G401.6 (cell line): ENCODE measurements at regions not wholly inside any gene's neighbourhood (a gene's known extent, or its start where the extent isn't known, plus 50 kb on each side); places are given as distances from the start of the nearest gene placed in this dataset.

Experiments used
- FAIRE-seq: peaks from 2 replicates; lab custom pipeline; 2012; peaks lifted over from hg19 to GRCh38; lab: Jason Lieb, UNC

DNA sequence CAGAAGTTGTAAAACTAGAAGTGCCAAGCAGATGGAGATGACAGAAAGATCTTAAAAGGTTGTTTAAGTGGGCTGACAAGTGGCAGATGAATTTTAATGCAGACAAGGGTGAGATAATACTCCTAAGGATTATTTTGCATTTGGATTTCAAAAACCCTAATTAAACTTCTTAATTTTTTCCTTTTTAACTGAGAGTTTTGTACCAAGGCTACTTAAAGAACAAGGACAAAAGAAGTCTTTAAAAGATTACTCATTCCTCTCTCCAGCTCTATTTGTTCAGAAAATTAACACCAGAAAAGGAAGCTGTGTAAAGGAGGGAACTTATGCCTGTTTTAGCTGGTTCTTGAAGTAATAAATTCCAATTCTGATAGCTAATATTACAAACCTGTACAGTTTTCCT, 275.4 kb downstream of the ETNK1 start:
- no peak for FAIRE-seq

DNA sequence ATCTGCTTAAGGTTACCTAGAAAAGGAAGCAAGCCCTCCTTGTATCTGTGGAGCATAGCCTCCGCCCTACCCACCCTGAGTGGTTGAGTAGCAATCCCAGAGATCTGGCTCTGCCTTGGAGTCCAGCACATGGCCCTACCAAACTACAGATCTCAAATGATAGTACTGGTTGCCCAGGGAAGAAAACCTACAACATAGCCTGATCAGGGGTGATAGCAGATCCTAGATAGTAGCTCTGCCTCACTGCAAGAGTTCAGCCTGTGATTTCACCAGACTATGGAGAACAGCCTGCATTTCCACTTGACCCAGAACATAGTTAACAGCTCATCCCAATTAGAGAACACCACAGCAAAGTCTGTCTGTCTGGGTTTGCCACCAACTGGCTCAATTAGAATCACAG, 279.5 kb downstream of the ETNK1 start:
- FAIRE-seq: no peak

DNA sequence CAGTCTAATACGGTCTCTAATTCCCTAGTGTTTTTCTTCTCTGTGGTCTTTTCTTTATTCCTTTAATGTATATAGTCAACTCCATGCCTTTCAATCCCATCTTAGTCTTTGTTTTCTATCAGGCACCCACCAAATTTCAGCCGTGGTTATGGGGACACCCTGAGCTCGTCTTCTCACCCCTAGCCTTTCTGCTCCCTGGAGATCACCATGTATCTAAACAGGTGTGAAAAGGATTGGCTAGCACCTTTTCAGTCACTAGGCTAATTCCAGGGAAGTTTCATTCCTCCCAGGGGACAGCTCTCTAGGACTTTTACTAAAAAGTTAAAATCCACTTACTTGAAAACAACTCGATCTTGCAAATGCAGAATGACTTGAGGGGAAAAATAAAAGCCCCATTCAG, 291.3 kb downstream of the ETNK1 start:
- no peak for FAIRE-seq

DNA sequence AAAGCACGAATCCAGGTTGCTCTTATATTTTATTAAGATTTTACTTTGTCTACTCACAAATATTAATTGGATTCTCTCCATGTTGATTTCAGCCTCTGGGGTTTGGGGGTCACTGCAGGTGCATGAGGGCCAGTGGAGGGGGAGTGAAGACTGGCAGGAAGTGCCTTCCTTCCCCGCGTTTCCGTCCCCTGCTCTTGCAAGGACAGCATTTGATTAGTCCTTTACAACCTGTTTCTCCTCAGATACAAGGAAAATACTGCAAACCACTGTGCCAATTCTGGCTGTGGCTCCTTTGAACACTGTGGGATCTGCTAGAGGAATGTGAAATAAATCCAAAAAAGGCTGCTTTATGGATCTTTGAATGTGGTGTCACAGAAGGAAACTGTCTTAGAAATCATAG, 291.8 kb downstream of the ETNK1 start:
- FAIRE-seq: no peak

DNA sequence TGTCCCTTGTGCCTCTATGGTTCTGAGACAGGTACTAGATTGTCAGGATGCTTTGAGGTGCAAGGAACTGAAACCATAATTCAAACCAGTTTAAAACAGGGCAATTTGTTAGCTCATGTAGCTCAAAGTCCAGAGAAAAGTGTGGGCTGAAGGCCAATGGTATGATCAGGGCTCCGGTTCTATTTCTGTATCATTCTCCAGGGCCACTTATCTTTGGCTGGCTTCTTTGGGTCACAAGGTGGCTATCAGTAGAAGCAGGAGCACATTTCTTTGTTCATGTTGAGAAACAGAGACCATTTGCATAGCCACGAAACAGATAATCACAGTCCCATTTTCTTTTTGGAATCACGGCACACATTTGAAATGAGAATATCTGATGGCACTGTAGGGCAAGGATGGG, 294.9 kb downstream of the ETNK1 start:
- FAIRE-seq: no peak

DNA sequence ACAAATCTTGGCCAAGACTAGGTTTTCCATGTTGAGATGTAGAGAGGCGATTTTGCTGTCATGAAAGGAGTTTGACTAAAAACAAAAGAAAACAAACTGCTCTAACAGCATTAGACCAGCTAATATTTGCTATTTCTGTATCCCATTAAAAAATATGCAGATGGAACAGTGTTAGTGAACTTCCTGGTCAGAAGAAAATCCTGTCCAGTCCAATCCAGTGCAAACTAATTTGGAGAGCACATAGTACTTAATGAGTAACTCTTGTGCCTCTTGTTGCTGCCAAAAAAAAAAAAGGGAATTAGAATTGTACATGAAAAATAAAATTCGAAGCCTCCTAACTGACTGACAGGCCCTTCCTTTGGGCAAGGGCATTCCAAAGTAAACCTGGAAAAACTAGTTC, 298.8 kb downstream of the ETNK1 start:
- FAIRE-seq: no peak

DNA sequence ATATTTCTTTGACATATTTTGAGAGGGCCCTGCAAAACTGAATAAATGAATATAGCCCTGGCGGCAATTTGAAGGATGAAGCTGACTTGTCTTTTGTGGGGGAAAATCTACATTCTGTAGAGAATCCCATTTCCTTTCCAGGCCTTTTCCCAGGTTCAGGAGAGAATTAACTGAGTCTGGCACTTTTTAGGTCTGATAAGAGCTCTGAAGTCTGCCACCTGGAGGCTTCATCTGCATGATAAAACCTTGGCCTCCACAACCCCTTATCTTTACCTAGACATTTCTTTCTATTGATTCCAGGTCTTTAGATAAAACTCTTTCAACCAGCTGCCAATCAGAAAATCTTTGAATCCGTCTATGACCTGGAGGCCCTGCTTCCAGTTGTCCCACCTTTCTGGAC, 299.4 kb downstream of the ETNK1 start:
- FAIRE-seq: no peak

DNA sequence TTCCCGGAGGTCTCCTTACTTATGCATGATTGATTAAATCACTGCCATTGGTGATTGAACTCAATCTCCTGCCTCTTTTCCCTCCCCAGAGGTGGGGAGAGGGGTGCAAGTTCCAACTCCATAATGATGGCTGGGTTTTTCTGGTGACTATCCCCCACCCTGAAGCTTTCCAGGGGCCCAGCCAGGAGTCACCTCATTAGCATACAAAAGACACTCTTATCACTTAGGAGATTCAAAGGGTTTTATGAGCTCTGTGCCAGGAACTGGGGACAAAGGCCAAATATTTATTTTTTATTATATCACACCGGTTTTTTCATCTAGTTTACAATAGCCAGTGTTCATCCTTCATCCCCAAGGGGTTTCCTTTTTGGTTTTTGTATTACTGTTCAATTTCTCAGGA, 300.7 kb downstream of the ETNK1 start:
- no peak for FAIRE-seq

DNA sequence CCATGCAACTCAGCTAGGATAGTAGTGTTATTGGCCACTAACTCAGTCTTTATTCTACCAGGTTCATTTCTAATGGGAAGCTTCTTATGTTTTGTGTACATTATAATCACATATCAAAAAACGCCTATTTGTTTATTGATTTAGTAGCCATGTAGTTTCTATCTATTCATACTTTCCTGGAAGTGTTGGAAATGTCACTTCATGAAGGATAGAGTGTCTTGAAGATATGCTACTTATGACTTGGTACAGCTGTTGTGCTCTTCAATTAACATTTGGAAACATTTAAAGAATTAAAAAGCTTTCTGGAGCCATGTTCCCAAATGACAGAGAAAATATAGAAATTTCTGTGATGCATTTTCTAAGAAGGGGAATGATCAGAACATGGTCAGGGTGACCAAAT, 307.5 kb downstream of the ETNK1 start:
- FAIRE-seq: no peak

DNA sequence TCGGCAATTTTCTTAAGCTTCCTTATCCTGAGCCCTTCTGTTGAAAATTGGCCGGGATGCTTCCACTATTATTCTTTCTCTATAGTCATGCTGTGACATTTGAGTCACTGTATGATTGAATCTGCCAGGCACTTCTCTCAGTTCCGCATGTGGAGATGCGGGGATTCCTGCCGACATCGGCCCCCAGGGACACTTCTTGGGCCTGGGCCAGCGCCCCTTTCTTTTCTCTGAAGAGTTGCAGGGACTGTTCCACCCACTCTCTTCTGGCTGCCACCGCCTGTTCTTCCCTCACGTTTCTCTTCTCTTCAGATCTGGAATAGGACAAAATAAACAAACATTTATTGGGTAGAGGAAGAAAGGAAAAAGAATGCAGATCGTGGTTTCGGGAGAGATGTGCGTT, 310.1 kb downstream of the ETNK1 start:
- no peak for FAIRE-seq

DNA sequence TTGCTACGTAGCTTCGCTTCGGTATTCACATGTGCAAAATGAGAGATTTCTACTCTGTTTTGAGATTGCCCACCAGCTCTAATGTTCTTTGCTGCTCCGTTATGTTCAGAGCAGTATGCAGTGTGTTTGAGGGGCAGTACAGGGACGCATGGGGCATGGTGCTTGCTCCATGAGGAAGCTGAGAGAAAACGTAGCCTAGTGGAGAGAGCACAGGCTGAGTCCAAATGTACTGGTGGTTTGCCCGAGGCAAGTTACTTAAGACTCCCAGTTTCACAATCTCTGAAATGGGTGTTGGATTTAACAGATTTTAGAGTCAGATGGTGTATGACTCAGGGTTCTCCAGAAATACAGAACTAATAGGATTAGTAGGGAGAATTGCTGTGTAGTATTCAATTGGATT, 310.5 kb downstream of the ETNK1 start:
- FAIRE-seq: no peak

DNA sequence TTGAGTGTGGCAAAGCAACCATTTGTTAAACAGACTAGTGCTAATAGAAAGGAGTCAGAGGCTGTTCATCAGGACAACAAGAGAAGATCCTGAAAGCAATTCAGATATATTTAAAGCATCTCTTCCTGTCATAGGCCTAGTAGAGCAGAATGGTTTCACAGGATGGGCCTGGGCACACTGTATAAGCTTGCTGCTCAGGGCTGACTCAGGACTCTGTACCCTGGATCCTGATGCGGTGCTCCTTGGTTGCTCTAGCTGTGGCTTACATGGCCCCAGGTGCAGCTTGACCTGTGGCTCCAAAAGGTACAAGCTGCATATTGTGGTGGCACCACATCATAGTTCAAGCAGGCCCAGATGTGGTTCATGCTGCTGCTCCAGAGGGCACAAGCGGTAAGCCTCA, 313.4 kb downstream of the ETNK1 start:
- FAIRE-seq: no peak

DNA sequence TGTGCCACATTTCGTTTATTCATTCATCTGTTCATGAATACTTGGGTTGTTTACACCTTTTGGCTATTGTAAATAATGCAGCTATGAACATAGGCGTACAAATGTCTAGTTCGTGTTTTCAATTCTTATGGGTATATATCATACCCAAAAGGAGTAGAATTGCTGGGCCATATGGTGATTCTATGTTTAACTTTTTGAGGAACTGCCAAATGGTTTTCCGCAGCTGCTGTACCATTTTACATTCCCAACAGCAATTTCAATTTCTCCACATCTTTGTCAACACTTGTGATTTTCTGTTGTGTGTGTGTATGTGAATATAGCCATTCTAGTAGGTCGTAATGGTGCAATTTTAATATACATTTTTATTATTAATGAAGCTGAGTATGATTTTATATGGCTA, 326.2 kb downstream of the ETNK1 start:
- no peak for FAIRE-seq

DNA sequence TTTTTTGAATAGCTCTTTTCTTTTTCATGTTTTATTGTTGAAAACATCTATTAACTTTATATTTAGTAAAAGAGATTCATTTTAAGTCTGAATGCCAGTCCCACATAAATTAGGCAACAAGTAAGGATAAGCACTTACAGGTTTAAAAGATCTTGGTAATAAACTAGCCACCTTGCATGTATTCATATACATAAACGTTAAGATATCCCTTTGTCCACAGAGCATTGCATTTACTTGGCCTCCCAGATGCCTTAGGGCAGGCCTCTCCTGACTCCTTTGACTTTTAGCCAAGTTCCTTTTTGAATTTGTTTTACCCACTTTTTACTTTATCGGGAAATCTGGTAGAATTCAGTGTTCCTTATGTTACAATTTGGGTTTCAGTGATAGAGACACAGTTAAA, 331.7 kb downstream of the ETNK1 start:
- FAIRE-seq: no peak

DNA sequence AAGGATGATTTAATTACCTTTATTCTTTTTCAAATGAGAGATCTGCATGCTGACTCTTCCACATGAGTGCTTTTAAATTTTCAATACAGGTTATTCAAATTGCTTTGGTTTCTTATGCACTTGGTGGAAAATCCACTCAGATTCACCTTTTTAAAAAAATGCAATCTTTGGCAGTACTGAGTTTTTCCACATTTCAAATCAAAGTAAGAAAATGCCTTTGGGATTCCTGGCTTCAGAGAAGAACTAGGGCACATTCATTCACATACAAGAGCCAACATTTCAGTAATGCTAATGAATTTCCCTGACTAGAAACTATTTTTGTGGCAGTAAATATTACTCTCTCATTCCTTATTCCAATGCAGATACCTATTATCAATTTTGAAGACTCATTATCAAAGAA, 342.2 kb downstream of the ETNK1 start:
- FAIRE-seq: no peak

DNA sequence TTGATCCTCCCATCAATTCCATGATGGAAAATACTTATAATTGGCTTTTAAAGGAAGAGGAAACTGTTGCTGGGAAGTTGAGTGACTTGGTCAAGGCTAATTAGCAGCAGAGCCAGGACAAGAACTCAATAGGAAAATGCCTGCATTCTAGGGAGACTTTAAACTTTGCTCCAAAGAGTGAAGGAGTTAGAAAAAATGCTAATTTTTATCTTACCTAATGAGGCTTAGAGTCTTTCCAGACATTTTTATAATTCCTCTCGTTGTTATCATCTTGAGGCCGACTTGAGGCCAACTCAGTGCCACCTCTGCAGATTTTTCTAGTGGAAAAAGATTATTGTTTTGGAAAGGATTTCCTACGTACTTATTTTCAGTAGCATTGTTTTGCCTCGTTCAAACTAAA, 344.6 kb downstream of the ETNK1 start:
- no peak for FAIRE-seq

DNA sequence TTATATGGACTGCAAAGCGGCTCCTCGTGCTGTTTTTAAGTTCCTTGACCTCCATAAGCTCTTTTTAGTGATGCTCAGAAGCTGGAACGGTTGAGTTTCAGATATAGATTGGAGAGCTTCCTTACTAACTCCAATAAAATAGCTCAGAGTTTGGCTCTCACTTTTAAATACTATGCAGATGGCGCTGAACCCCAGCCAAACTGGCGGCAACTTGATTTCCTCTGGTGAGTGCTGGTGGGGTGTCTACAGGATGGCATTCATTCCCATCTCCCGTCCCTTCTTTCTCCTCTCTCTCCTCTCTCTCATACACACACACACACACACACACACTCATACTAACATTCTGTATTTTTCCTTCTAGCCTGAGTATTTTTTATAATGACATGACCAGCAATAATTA, 346.3 kb downstream of the ETNK1 start:
- no peak for FAIRE-seq

DNA sequence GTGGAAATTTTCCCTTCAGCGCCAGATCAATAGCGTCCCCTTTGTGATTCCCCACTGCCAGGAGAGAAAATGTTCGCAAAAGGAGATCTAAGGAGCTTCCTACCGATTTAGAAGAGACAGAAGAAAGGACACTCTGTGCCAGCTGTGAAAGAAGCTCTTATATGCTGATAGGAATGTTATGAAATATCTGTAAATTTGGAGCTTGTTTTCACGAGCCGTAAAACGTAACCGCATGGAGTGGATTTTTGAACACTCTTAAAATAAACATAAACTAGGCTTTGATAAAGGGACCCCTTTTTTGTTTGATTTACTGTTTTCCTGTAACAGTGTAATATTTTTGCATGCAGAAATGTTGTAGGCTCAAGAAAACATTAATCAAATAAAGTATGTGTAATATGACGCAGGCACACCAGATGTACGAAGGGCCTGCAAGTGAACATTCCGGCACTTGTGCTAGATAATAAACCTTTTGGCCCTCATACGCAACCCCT, 346.8 kb downstream of the ETNK1 start:
- no peak for FAIRE-seq

DNA sequence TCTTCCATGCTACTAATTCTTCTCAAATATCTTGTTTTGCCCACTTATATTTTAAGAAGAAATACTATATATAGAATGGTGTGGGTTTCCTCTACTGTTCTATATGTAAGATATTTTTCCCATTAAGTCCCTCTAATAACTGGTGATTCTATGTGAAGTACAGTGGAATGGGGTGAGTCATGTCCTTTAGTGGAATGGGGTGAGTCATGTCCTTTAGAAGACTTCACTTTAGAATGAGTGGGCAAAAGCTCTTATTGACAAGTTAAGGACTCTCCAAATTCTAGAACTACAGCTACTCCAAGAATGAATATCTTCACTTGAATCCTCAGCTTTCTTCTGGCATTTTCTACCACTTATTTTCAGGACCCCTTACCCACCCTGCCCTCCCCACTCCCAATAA, 349.9 kb downstream of the ETNK1 start:
- FAIRE-seq: no peak

DNA sequence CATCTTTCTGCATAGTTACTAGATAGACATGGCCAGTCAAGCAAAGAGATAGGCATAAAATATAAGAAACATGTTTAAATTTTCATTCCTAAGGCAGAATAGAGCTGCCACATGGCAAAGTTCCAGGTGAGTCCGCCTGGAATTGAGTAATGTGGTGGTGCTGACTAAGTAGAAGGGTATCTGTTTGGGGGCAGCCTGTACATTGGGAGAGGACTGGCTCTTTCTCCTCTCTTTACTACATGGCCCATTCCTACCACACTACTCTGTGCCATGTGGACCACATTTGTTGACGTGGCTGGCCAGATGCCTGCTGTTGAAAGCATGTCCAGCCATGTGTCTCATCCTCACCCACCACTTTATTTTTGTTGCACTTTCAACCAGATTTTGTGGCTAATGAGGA, 354.0 kb downstream of the ETNK1 start:
- no peak for FAIRE-seq

DNA sequence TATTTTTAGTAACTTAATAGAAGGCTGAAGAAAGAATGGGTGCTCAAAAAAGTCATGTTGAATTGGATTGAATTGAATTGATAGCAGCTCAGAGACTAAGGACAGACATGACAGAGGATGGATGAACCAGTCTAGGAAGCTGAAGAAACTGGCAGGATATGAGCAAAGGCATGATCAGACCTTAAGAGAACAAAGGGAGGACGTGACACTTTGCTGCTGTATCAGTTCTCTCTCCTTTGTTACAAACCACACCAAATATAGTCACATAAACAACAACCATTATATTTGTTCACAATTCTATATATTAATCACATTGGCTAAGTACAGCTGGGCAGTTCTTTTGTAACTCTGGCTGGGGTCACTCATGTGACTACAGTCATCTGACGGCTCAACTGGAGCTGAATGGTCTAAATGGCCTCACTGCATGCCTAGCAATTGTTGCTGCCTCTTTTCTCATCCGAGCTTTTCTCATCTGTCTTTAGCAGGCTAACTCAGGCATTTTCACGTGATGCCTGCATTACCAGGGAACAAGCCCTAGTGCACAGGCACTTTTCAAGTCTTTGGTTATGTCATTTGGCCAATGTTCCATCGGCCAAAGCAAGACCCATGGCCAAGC, 355.0 kb downstream of the ETNK1 start:
- FAIRE-seq: no peak

DNA sequence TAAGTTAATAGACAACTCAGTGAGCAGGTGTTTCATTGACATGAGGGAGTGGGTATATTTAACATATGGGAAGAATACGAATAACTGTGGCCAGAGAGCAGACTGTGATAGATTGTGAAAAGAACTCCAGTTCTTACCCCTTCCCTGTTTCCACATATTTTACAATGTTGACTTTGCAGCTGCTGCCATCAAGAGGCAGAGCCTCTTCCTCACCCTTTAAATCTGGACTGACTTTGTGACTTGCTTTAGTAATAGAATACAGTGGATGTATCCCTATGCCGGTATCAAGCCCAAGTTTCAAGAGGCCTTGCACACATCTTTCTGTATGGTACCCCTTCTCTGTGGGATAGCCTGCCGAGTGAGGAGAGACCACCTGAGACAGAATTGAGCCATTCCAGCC, 356.7 kb downstream of the ETNK1 start:
- FAIRE-seq: no peak

DNA sequence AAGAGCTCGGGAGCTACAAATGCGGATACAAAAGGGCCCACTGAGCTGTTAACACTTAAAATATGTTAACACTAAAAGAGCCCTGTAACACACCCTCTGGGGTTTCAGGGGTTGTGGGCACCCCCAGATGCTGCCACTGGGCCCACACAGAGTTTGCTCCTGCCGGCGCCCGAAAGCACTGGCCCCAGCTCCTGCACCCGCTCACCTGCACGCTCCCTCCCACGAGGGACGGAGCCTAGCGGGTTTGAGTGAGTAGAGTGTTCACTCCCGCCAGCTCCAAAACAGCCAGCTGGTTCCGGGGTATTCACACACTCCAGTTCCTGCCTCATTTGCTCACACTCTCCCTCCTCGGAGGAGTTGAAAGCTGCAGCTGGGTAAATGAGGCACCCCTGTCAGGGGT, 357.7 kb downstream of the ETNK1 start:
- no peak for FAIRE-seq

DNA sequence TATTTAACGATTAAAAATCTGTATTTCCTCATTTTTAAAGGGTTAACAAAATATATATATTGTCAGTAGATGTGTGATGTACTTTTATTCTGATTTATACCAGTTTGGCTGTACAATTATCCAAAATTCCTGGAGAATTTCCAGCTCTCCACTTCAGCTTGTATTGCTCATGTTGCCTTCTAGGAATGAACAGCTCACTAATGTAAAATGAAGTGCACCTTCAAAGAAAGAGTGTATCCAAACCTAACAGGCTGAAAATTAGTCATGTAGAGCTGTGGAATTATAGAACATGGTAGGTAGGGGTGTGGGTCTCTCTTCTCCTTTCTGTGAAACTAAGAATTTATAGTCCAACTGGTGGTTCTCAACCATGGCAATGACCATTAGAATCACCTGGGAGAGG, 362.0 kb downstream of the ETNK1 start:
- no peak for FAIRE-seq

DNA sequence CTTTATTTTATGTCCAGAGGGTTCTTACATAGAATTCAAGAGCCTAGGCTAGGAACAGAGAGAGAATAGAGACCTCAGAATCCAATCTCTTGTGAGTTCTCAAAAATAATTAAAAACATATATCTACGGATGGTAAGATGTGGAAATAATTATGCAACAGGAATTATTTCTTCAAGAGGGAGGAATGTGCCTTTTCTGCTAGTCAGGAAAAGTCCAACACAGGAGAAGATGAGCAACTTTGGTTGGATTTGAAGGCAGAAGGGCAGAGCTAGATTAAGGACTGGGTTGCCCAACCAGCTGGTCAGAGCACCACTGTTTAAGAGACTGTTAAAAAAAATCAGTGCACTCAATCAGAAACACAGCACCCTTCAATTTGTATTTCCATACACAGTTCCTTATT, 365.5 kb downstream of the ETNK1 start:
- no peak for FAIRE-seq
